GM12878 (cell line): ENCODE measurements at regions not wholly inside any gene's neighbourhood (a gene's known extent, or its start where the extent isn't known, plus 50 kb on each side); places are given as distances from the start of the nearest gene placed in this dataset.

Experiments used
- ATAC-seq: fragments of 200-7000 bp; cut with Tn5 transposase; 3 replicates; pipeline ENCODE4 v1.9.1; 2020; ENCODE audit warnings: mild to moderate bottlenecking, moderate library complexity
- BruUV-seq: library from RNA; stranded (reverse); fragments of 400-500 nt; replicated peaks from 2 replicates; lab custom pipeline; 2021; lab: Mats Ljungman, UMichigan
- CTCF ChIA-PET: fragments of 300-600 bp; sonication (Branson Sonifier 250); formaldehyde crosslinking; extraction: SDS; loops from one replicate; lab custom pipeline; 2021; ENCODE audit warnings: inconsistent platforms; lab: Yijun Ruan, JAX
- POLR2A ChIA-PET: fragments of 350-600 bp; formaldehyde crosslinking; extraction: SDS; loops from one replicate; lab custom pipeline; 2021; ENCODE audit warnings: inconsistent platforms; lab: Charles Lee
- RAD21 ChIA-PET: fragments of 300-600 bp; sonication (Branson Sonifier 250); formaldehyde crosslinking; loops from one replicate; lab custom pipeline; 2023; ENCODE audit warnings: antibody characterized with exemption; ENCODE audit not compliant: unreplicated experiment; lab: Charles Lee
- SMC1A ChIA-PET: fragments of 300-600 bp; sonication (Branson Sonifier 250); formaldehyde crosslinking; loops from one replicate; lab custom pipeline; 2023; ENCODE audit not compliant: unreplicated experiment, uncharacterized antibody; lab: Charles Lee
- DNase-seq: peaks from one replicate; pipeline ENCODE4 v3.0.0-alpha.2; 2011; ENCODE audit warnings: low read depth, low spot score
- FAIRE-seq: peaks from 3 replicates; lab custom pipeline; 2011; peaks lifted over from hg19 to GRCh38; lab: Jason Lieb, UNC
- H2AFZ ChIP-seq: 2 replicates; pipeline ENCODE4 v1.6.0; 2011; ENCODE audit warnings: low read depth, low read length, control low read depth; ENCODE audit not compliant: control insufficient read depth
- H3K27ac ChIP-seq: 2 replicates; pipeline ENCODE4 v1.5.1; 2011; ENCODE audit warnings: control low read depth; ENCODE audit not compliant: control insufficient read depth, insufficient read depth
- H3K27me3 ChIP-seq, 2 experiments: replicated peaks in 1 of 2; 2 replicates each; pipeline versions ENCODE4 v1.6.0 to v1.6.1; 2011; ENCODE audit warnings: low read length in 1 of 2; ENCODE audit not compliant: control insufficient read depth in 2 of 2, insufficient read depth in 2 of 2
- H3K36me3 ChIP-seq, 2 experiments: 2 replicates each; pipeline ENCODE4 v1.5.1; 2011; ENCODE audit warnings: low read length in 1 of 2; ENCODE audit not compliant: control insufficient read depth in 2 of 2, insufficient read depth in 2 of 2
- H3K4me1 ChIP-seq: 2 replicates; pipeline ENCODE4 v1.6.1; 2011; ENCODE audit warnings: mild to moderate bottlenecking, low read length, moderate library complexity, mixed read lengths; ENCODE audit not compliant: control insufficient read depth, insufficient read depth
- H3K4me2 ChIP-seq: 2 replicates; pipeline ENCODE4 v1.6.0; 2011; ENCODE audit warnings: control low read depth; ENCODE audit not compliant: control insufficient read depth, insufficient read depth
- H3K4me3 ChIP-seq: fragments of 200-600 bp; sonication (generic); 2 replicates; pipeline ENCODE4 v1.5.1; 2016
- H3K79me2 ChIP-seq: 2 replicates; pipeline ENCODE4 v1.6.0; 2011; ENCODE audit warnings: low read length; ENCODE audit not compliant: control insufficient read depth, insufficient read depth
- H3K9ac ChIP-seq: 2 replicates; pipeline ENCODE4 v1.8.0; 2011; ENCODE audit warnings: low read length, control low read depth, mixed read lengths; ENCODE audit not compliant: control insufficient read depth, insufficient read depth
- H3K9me3 ChIP-seq: replicated peaks from 3 replicates; pipeline ENCODE4 v1.5.1; 2011; ENCODE audit warnings: mild to moderate bottlenecking, low read length; ENCODE audit not compliant: control insufficient read depth, insufficient read depth
- H4K20me1 ChIP-seq: 2 replicates; pipeline ENCODE4 v1.6.0; 2011; ENCODE audit not compliant: control insufficient read depth, insufficient read depth
- FOS ChIP-seq: IDR thresholded peaks from 3 replicates; pipeline ENCODE4 v1.6.1; 2011; ENCODE audit warnings: borderline replicate concordance; ENCODE audit not compliant: insufficient read length; ENCODE audit errors: extremely low read depth
- MTA3 ChIP-seq: IDR thresholded peaks from 2 replicates; pipeline ENCODE4 v1.6.1; 2012; ENCODE audit warnings: low read length, inconsistent platforms, borderline replicate concordance
- NFXL1 ChIP-seq: fragments of 450-650 bp; IDR thresholded peaks from 2 replicates; pipeline ENCODE4 v1.6.1; 2017; ENCODE audit warnings: antibody characterized with exemption, mild to moderate bottlenecking, borderline replicate concordance
- SREBF1 ChIP-seq: IDR thresholded peaks from 2 replicates; pipeline ENCODE4 v1.6.1; 2012; ENCODE audit warnings: mild to moderate bottlenecking, low read length
- USF1 ChIP-seq: IDR thresholded peaks from 2 replicates; pipeline ENCODE4 v1.6.1; 2011; ENCODE audit warnings: borderline replicate concordance, low read depth, mild to moderate bottlenecking, moderate library complexity, mixed read lengths, low read length; ENCODE audit not compliant: insufficient read depth; ENCODE audit errors: extremely low read length
- ZBTB4 ChIP-seq: fragments of 450-650 bp; formaldehyde crosslinking; IDR thresholded peaks from 2 replicates; pipeline ENCODE4 v1.4.0; 2022; ENCODE audit warnings: mild to moderate bottlenecking, moderate library complexity
- ZSCAN29 ChIP-seq: fragments of 450-650 bp; IDR thresholded peaks from 2 replicates; pipeline ENCODE4 v1.6.1; 2017; ENCODE audit warnings: mild to moderate bottlenecking, moderate library complexity
- WGBS: methylation state at CpG from one replicate; pipeline ENCODE4 v1.1.6; 2016; ENCODE audit warnings: low lambda C conversion rate; ENCODE audit not compliant: insufficient replicate concordance, insufficient coverage; ENCODE audit errors: missing lambda C conversion rate; 5-methylcytosine and 5-hydroxymethylcytosine counted together
- in situ Hi-C: fragments of 300-500 bp; cut with MboI; formaldehyde crosslinking; loops from 9 replicates; pipeline ENCODE4 v1.14.3; 2018; ENCODE audit warnings: mixed read lengths
- intact Hi-C: fragments of 100-400 bp; cut with micrococcal nuclease; formaldehyde crosslinking; loops from one replicate; pipeline ENCODE4 v1.14.2; 2022; ENCODE audit not compliant: unreplicated experiment
- TF ChIP-seq, protein P1 (sequence below): IDR thresholded peaks from 2 replicates; pipeline ENCODE4 v1.6.1; 2012; ENCODE audit warnings: low read depth, low read length, improper control_type of control experiment
- TF ChIP-seq, protein P2 (sequence below): fragments of 450-650 bp; formaldehyde crosslinking; IDR thresholded peaks from 2 replicates; pipeline ENCODE4 v1.5.0; 2022; ENCODE audit warnings: mild to moderate bottlenecking, missing genetic modification characterization
- TF ChIP-seq, protein P3 (sequence below): fragments of 450-650 bp; IDR thresholded peaks from 2 replicates; pipeline ENCODE4 v1.6.1; 2016; ENCODE audit warnings: mild to moderate bottlenecking

- no peaks in the 10 kb centered on the region for H3K4me1 ChIP-seq
- H3K79me2 ChIP-seq = no peaks in the 10 kb centered on the region
- no peaks in the 10 kb centered on the region for H4K20me1 ChIP-seq
- ChIA-PET RAD21 (no interaction called here), SMC1A (no interaction called here), CTCF (no interaction called here), POLR2A (no interaction called here)
- H3K4me3 ChIP-seq = no peak overlapping the region
- no peak overlapping the region for H3K27ac ChIP-seq
- H2AFZ ChIP-seq = no peak overlapping the region
- H3K4me2 ChIP-seq = no peak overlapping the region
- no TSS peak for BruUV-seq
- no peaks in the 10 kb centered on the region for H3K36me3 ChIP-seq
- H3K27me3 ChIP-seq = no peaks in the 10 kb centered on the region
- in situ Hi-C loops (no loop called here), intact Hi-C loops (no loop called here)
- H3K9ac ChIP-seq = no peak overlapping the region
- ATAC-seq (no peak), DNase-seq (no peak), FAIRE-seq (no peak)
- WGBS = 50% methylated on average over 1 of the region's 1 CpG
- no peaks in the 10 kb centered on the region for H3K9me3 ChIP-seq
- TF ChIP-seq ZBTB4 (CRISPR knock-in tag) (no peak), MTA3 (no peak), USF1 (no peak), FOS (no peak), ZSCAN29 (no peak), NFXL1 (no peak), SREBF1 (no peak)
- TF ChIP-seq, protein P1, sequence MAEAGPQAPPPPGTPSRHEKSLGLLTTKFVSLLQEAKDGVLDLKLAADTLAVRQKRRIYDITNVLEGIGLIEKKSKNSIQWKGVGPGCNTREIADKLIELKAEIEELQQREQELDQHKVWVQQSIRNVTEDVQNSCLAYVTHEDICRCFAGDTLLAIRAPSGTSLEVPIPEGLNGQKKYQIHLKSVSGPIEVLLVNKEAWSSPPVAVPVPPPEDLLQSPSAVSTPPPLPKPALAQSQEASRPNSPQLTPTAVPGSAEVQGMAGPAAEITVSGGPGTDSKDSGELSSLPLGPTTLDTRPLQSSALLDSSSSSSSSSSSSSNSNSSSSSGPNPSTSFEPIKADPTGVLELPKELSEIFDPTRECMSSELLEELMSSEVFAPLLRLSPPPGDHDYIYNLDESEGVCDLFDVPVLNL = no peak
- TF ChIP-seq, protein P2, sequence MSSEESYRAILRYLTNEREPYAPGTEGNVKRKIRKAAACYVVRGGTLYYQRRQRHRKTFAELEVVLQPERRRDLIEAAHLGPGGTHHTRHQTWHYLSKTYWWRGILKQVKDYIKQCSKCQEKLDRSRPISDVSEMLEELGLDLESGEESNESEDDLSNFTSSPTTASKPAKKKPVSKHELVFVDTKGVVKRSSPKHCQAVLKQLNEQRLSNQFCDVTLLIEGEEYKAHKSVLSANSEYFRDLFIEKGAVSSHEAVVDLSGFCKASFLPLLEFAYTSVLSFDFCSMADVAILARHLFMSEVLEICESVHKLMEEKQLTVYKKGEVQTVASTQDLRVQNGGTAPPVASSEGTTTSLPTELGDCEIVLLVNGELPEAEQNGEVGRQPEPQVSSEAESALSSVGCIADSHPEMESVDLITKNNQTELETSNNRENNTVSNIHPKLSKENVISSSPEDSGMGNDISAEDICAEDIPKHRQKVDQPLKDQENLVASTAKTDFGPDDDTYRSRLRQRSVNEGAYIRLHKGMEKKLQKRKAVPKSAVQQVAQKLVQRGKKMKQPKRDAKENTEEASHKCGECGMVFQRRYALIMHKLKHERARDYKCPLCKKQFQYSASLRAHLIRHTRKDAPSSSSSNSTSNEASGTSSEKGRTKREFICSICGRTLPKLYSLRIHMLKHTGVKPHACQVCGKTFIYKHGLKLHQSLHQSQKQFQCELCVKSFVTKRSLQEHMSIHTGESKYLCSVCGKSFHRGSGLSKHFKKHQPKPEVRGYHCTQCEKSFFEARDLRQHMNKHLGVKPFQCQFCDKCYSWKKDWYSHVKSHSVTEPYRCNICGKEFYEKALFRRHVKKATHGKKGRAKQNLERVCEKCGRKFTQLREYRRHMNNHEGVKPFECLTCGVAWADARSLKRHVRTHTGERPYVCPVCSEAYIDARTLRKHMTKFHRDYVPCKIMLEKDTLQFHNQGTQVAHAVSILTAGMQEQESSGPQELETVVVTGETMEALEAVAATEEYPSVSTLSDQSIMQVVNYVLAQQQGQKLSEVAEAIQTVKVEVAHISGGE = no peak
- TF ChIP-seq, protein P3, sequence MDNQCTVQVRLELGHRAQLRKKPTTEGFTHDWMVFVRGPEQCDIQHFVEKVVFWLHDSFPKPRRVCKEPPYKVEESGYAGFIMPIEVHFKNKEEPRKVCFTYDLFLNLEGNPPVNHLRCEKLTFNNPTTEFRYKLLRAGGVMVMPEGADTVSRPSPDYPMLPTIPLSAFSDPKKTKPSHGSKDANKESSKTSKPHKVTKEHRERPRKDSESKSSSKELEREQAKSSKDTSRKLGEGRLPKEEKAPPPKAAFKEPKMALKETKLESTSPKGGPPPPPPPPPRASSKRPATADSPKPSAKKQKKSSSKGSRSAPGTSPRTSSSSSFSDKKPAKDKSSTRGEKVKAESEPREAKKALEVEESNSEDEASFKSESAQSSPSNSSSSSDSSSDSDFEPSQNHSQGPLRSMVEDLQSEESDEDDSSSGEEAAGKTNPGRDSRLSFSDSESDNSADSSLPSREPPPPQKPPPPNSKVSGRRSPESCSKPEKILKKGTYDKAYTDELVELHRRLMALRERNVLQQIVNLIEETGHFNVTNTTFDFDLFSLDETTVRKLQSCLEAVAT = no peak
Measured at GRCh38 chr7:85447004-85447403, 260.1 kb upstream of the SEMA3D start.
